SK-N-MC (cell line): ENCODE measurements at regions not wholly inside any gene's neighbourhood (a gene's known extent, or its start where the extent isn't known, plus 50 kb on each side); places are given as distances from the start of the nearest gene placed in this dataset.

ENCODE experiments used
- EZH2 ChIP-seq: fragments of 200-600 bp; sonication (generic); IDR thresholded peaks from one replicate; pipeline ENCODE4 v1.6.1; 2017; ENCODE audit warnings: antibody characterized with exemption
- FOXP2 ChIP-seq: optimal IDR thresholded peaks from 2 replicates; pipeline ENCODE3; 2011; ENCODE audit warnings: mild to moderate bottlenecking, moderate library complexity; ENCODE audit not compliant: insufficient read depth; ENCODE audit errors: extremely low read length, control extremely low read depth
- POLR2AphosphoS5 ChIP-seq: IDR thresholded peaks from 2 replicates; pipeline ENCODE4 v1.6.1; 2012; ENCODE audit warnings: mild to moderate bottlenecking, low read depth, low read length, borderline replicate concordance

- TF ChIP-seq EZH2 = no peak
- no peak for TF ChIP-seq FOXP2
- TF ChIP-seq POLR2AphosphoS5 = no peak
Measured at GRCh38 chr2:59191781-59192180, 950.7 kb upstream of the FANCL start.
